RCC 7860 (cell line): ENCODE measurements at regions not wholly inside any gene's neighbourhood (a gene's known extent, or its start where the extent isn't known, plus 50 kb on each side); places are given as distances from the start of the nearest gene placed in this dataset.

Experiments used
- DNase-seq: peaks from one replicate; pipeline ENCODE4 v3.0.0-alpha.2; 2015; ENCODE audit warnings: low spot score
- FAIRE-seq: peaks from 2 replicates; lab custom pipeline; 2012; peaks lifted over from hg19 to GRCh38; lab: Jason Lieb, UNC

DNA sequence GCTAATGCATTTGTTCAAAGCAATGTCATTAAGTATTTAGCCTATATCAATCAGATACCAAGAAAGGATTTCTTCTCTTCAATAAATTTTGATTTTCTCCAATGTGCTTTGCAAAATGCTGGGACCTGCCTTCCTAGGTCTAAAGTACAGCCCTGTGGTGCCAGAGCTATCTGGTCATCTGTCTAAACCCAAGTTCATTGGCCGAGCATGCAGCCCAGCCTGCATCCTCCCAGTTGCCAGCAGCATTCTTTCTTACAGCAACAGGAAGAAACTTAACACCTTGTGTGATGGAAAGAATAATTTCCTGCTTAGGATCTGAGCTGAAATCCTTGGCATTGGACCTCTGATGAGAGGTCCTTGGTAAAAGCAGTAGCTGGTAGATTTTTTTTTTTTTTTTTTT is 310.0 kb downstream of the RBM26 start:
- FAIRE-seq = no peak
- no peak for DNase-seq

DNA sequence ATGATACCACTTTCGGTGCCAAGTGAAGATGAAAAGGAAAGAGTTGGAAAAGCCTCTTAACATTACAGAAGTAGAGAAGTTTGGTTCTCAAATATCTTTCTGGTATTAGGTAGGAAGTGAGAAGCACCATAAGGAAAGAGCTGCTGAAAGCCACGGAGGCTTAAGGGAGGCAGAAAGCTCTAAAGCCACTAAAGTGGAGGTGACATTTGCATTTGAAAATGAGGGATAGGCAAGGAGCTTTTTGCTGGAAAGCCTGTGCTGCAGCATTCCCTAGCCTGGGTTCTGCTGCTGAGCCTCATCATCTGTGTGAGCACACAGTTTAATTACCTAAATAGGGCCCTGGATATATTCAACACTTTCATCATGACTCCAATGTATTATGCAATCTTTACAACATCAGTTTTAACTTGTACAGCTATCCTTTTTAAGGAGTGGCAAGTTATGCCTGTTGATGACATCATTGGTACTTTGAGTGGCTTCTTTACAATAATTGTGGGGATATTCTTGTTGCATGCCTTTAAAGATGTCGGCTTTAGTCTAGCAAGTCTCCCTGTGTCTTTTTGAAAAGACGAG is 315.4 kb downstream of the RBM26 start:
- FAIRE-seq (no peak), DNase-seq (no peak)

GRCh38 chr13:79084802-79085424 is 321.1 kb downstream of the RBM26 start:
- FAIRE-seq (no peak), DNase-seq (no peak)

DNA sequence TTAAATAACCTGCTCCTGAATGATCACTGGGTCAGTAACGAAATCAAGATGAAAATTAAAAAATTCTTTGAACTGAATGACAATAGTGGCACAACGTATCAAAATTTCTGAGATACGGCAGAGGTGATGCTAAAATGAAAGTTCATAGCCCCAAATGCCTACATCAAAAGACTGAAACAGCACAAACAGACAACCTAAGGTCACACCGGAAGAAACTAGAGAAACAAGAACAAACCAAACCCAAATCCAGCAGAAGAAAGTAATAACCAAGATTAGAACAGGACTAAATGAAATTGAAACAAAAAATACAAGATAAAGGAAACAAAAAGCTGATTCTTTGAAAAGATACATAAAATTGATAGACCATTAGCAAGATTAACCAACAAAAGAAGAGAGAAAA is 324.1 kb downstream of the RBM26 start:
- DNase-seq (no peak), FAIRE-seq (no peak)

GRCh38 chr13:79079351-79079839 is 326.7 kb downstream of the RBM26 start:
- no peak for FAIRE-seq
- DNase-seq = no peak

GRCh38 chr13:79075703-79076102 is 330.4 kb downstream of the RBM26 start:
- DNase-seq (no peak), FAIRE-seq (no peak)

GRCh38 chr13:79070343-79070974 is 335.6 kb downstream of the RBM26 start:
- no peak for DNase-seq
- FAIRE-seq = no peak

- FAIRE-seq = no peak
- DNase-seq = no peak
Measured at GRCh38 chr13:79062291-79062690, 343.8 kb downstream of the RBM26 start.

- FAIRE-seq (no peak), DNase-seq (no peak)
Measured at GRCh38 chr13:79060216-79060615, 345.8 kb downstream of the RBM26 start.

GRCh38 chr13:79056706-79057105 is 349.3 kb downstream of the RBM26 start:
- DNase-seq (no peak), FAIRE-seq (no peak)

DNA sequence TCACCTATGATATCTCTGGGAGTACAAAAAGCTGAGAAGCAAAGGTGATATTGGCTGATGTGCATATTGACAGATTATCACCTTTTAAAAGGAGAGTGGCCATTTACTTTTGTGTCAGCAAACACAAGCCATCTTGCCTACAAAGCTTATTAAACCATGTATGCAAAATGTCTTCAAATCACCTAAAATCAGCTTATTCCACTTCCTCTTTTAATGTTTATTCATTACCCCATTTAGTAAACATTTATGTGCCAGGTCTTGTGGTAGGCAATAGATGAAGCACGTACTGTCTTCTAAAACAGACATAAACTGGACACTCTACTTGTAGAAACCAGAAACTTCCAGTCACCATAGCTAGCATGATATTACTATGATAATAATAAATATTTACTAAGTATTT is 354.6 kb downstream of the RBM26 start:
- DNase-seq = no peak
- FAIRE-seq = no peak

GRCh38 chr13:79044415-79044814 is 361.6 kb downstream of the RBM26 start:
- no peak for DNase-seq
- no peak for FAIRE-seq

GRCh38 chr13:79043208-79043607 is 362.8 kb downstream of the RBM26 start:
- no peak for DNase-seq
- FAIRE-seq = no peak

GRCh38 chr13:79037197-79037596 is 368.9 kb downstream of the RBM26 start:
- no peak for DNase-seq
- FAIRE-seq = no peak

GRCh38 chr13:79034341-79034740 is 371.7 kb downstream of the RBM26 start:
- FAIRE-seq (no peak), DNase-seq (no peak)

GRCh38 chr13:79030513-79030912 is 371.6 kb upstream of the OBI1 start:
- FAIRE-seq (no peak), DNase-seq (no peak)

DNA sequence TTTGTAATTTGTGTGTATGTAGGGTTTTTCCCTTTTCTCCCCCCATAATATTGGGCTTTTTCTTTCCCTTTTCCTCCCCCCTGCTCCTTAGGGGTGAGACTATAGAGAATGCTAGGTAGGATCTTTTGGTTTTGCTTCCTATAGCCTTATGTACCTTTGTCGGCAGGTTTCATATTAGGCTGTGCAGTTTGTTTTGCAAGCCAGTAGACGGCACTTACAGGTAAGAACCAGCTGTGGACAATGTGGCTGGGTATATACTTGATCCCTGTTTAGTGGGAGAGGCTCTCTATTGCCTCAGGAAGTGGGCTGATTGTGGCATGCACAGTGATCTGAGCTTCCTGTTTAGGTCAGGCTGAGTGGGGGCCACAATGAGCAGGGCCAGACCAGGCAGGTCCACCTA is 359.2 kb upstream of the OBI1 start:
- DNase-seq (no peak), FAIRE-seq (no peak)

GRCh38 chr13:79011179-79011578 is 352.2 kb upstream of the OBI1 start:
- FAIRE-seq = no peak
- no peak for DNase-seq

- DNase-seq = no peak
- FAIRE-seq = no peak
Measured at GRCh38 chr13:79003989-79004898, 345.3 kb upstream of the OBI1 start.

DNA sequence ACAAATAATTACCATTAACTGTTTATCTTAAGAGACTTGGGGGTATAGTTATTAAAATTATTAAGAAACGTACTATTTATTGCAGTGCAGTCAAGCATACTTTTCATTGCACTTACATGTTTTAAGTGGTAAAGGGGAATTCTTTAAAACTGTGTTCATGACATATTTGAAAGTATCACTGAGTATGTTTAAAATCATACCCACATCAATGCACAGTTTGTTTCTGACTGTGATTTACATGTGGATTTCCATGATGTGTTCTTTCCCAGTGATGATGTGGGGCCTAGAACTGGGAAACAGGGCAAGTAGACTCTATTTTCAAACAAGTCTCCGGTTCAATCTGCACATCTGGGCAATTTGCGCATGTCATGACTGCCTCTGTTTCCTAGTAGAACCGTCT is 340.5 kb upstream of the OBI1 start:
- DNase-seq (no peak), FAIRE-seq (no peak)

DNA sequence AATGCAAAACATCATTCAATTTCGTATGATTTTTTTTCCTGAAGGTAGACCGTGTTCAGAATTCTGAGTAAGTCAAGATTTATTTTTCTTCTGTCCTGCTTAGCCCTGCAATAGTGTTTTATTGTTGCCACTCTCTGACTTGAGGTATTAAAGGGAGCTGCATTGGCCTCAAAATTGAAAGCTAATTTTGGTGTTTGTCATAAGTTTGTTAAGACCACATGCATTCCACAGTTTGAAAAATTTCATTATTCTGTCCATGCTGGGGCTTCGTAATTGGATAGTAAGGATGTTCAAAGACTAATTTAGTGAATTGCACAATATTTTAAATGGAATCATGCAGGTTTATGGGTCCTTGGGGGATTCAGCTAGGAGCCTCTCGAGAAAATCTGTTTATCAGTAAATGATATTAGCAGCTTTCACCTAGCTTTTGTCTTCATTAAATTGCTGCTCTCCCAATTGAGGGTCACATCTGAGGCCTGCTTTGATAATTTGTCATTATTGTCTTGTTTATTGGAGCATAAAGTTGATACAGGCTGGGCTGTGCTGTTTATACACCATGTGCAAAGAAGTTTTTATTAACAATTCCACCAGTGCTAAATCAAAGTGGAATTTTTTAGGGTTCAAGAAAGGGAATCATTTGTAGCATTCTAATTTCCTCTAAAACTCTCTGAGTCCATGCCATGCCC is 339.8 kb upstream of the OBI1 start:
- FAIRE-seq (no peak), DNase-seq (no peak)
